ENCODE measurements at regions not wholly inside any gene's neighbourhood (a gene's known extent, or its start where the extent isn't known, plus 50 kb on each side); places are given as distances from the start of the nearest gene placed in this dataset.

DNA sequence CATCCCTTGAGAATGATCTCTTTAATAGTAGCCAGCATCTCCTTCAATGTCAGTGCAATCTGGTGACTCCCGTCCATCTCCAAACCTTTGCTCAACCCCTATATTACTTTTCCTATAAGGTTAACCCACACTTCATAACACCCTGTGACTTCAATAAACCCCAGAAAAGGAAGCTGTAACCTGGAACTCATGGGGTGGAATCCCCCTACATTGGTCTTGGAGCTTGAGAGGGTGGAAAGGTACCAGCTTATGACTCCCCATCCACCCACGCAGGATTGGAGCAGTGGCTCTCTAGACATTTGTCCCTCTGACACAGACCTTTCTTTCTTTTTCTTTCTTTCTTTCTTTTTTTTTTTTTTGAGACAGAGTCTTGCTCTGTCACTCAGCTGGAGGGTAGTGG is 54.7 kb upstream of the ZFR start:
- TF ChIP-seq, protein P1, sequence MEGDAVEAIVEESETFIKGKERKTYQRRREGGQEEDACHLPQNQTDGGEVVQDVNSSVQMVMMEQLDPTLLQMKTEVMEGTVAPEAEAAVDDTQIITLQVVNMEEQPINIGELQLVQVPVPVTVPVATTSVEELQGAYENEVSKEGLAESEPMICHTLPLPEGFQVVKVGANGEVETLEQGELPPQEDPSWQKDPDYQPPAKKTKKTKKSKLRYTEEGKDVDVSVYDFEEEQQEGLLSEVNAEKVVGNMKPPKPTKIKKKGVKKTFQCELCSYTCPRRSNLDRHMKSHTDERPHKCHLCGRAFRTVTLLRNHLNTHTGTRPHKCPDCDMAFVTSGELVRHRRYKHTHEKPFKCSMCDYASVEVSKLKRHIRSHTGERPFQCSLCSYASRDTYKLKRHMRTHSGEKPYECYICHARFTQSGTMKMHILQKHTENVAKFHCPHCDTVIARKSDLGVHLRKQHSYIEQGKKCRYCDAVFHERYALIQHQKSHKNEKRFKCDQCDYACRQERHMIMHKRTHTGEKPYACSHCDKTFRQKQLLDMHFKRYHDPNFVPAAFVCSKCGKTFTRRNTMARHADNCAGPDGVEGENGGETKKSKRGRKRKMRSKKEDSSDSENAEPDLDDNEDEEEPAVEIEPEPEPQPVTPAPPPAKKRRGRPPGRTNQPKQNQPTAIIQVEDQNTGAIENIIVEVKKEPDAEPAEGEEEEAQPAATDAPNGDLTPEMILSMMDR (conservative IDR thresholded peaks at IDR 0.05; ENCODE audit: low read length) = no peak
- no peak for TF ChIP-seq EZH2phosphoT487 (IDR thresholded peaks at IDR 0.05; ENCODE audit: borderline replicate concordance, low read depth, low read length)
